ENCODE measurements at regions not wholly inside any gene's neighbourhood (a gene's known extent, or its start where the extent isn't known, plus 50 kb on each side); places are given as distances from the start of the nearest gene placed in this dataset.

DNA sequence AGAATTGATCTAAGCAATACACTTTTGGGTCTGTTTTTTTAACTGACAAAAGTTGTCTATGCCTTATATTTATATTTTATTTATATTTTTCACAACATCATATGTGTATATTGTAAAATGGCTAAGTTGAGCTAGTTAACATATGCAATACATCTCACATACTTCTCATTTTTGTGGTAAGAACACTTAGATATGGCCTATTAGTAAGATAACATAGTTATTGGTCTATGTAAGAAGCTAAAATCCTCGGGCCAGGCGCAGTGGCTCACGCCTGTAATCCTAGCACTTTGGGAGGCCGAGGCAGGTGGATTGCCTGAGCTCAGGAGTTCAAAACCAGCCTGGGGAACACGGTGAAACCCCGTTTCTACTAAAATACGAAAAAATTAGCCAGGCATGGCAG is 275.6 kb upstream of the ID2 start:
- no peak for DNase-seq (ENCODE audit: low spot score)

DNA sequence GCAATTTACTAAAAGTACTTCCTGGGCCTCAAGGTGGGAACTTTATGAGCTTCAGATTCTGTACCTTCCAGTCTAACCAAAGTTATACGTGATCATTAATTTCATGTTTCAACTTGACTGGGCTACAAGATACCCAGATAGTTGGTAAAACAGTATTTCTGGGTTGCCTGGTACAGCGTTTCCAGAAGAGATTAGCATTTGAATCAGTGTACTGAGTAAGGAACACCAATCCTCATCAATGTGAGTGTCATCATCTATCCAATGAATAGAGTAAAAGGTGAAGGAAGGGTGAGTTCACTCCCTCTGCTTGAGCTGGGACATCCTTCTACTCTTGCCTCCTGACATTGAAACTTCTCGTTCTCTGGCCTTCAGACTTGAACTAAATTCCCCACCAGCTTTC is 274.5 kb upstream of the ID2 start:
- no peak for DNase-seq (ENCODE audit: low spot score)

DNA sequence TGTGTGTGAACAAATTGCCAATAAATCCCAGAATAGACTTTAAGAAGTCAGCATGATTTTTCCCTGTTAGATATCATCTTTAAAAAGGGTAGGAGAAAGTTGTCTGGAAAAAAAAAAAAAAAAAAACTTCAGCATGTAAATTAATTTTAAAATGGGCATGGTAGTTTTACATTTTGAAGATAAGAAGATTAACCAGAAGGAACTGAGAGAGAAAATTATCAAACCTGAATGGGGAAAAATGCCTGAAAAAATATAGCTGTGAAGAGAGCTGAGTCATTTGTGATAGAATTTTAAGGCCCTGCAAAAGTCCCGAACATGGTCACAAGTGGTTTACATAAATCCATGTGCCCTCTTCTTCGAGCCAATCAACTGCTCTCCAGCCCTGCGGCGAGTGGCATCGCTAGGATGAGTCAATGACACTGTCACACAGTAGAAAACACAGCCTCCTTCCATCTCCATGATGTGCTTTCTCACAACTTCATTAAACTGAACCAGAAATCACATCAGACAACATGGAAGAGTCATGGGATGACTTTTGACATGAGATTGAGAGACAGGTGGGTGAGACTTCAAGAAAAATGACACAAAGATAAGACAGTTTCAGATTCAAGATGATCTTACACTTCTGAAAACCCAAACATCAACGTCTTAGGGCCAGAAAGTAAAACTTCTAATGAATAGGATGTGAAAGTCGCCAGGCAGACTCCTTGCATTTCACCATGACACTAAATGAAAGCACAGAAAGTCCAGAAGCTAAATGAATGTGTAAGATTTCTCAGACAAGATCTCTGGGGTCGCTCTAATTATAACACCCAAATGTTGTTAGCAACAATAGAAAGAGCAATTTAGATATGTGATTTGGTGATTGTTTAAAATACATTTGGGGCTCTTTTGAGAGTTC is 273.0 kb upstream of the ID2 start:
- DNase-seq (ENCODE audit: low spot score): no peak

DNA sequence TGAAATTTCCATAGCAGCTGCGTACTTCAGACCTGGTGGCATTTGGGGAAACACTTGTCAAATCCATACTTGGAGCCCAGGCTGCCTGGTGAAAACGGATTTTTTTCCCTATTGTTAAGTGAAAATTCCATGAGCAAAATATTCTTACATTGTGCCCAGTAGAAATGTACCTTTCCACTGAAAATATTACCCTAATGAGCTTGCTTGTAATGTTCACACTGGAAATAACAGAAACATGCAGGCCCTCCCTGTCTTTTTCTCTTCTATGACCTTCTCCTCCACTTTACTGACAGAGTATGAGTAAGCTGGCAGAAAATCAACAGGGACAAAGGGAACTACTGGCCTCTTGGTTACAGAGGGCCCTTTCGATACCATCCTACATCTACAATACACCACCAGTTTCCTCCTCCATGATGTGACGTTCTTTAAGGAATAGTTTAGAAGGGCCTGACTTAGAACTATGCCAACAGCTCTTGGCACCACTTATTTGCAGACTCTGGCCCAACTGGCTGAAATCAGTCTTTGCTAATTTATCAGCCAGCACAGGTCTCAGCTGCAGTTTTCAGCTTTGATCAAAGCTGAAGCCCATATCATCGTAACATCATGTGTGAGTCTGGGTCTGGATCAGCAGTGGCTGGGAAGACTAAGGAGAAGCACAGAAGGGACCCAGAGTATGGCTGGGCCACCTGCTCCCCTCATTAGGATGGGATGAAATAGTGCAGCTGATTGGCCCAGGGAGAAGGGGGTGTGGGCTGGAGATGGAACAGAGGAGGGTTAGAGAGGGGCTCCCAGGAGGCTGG is 272.2 kb upstream of the ID2 start:
- DNase-seq (ENCODE audit: low spot score): no peak

DNA sequence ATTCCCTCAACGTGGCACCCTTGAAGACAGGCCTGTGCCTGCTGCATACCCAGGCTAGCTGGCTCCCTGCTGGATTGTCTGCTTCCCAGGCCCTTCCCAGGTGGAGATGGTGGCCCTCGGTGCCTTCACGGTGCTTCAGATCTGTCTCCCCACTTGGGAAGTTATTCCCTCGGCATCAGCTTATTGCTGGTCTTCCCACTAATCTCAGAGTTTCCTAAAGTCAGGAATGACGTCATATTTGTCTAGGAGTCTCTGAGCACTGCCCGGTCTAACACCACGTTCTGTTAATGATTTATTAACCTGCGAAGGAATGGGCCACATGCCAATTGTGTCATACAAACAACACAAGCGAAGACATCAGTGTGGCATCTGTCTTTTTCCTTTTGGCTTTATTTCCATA is 269.8 kb upstream of the ID2 start:
- DNase-seq (ENCODE audit: low spot score): peak; percentile 68

DNA sequence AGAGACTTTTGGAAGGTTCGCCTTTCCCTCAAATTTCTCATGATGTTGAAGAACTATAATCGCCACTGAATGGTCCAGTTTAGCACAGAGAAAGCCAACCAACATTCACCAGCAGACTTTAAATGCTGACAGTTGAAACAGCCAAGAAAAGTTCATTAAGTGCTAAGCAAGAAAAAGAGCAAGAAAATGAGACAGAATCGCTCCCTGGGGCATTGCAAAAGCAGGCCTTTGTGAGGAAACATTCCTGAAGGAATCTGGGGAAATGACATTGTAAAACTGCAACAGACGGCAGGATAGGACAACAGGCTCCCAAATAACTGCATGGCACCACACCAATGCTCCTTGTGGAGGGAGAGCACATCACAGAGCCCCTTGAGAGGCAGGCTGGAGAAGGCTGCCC is 269.3 kb upstream of the ID2 start:
- DNase-seq (ENCODE audit: low spot score): no peak

DNA sequence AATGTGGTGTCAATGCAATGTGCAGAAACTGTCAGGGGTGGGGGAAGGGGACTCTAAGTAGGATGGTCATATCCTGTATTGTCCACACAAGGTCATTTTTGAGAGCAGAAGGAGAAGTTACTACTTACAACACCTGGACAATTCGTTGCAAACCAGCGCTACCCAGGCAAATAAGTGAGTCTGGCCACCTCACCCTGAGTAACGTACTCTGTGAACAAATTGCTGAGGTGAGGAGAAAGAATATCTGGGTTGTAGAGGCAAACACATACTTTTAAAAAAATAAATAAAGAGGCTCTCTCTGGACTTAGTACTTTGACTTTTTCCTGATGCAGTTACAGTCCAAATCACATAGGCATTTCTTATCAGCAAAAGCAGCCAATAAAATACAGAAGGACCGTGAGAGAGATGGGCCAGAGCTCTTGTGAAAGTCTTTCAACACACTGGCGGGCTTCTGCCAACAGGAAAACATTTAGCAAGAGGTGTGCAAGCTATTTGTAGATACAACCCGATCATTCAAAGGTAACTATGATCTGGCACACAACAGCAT is 268.2 kb upstream of the ID2 start:
- DNase-seq (ENCODE audit: low spot score): no peak

DNA sequence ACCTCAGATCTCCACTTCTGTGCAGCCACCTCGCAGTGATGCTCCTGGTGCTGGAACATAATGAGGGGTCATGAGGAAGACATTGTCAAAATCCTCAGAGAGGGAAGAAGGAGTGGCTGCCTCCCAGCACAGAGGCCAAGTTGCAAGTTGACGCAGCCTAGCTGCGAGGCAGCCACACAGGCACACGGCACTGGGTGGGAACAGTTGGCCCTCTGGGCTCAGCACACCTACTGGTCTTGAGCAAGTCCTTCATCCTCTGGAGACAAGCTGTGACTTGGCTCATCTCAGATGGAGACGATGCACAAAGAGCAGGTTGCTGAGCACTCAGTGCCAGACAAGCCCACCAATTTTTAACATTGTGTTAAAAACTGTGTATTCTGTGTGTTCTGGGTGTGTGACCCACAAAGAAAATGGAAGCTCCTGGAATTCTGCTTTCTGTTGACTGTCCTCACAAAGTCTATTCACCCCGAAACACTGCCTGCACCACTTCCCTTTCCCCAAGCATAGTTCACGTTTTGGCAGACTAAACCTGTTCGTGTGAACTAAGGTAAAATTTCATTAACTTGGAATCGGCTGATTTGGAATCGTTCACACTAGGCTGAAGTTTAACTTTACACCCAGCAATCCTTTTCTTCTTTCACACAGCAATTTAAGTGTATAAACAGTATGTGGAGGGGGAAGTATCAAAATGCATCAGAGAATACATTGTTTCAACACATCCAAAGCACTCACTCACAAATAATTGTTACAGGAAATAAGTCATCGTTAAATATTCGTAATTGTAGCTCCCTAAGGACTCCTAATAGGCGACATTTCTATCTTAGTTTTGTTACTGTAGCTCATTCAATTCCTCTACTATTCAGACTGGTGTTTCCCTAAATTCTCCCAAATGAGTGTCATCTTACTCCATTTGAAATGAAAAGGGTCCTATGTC is 266.6 kb upstream of the ID2 start:
- DNase-seq (ENCODE audit: low spot score): no peak

DNA sequence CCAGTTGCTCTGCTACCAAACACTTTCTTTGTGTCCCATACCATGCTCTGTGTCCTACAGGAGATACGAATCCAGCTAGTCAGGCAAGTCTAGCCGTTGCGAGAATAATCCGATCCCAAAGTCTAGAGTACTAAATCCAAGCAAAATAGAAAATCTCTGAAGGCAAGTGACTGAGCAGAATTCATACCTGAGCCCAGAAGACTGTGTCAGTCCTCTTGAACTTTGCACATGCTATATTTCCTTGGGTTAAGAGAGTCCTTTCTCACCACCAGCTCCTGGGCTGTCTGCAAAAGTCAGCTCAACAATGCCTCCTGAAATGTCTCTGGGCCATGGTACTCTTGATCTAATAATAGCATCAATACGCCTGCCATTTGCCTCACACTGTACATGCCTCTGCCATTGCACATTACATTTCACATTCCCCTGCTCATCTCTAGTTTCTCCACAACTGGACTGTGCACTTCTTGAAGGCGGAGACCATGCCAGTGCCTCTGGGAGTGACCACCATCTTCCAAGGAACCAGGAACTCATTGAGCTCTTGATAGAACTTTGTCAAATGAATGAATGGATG is 265.8 kb upstream of the ID2 start:
- no peak for DNase-seq (ENCODE audit: low spot score)

DNA sequence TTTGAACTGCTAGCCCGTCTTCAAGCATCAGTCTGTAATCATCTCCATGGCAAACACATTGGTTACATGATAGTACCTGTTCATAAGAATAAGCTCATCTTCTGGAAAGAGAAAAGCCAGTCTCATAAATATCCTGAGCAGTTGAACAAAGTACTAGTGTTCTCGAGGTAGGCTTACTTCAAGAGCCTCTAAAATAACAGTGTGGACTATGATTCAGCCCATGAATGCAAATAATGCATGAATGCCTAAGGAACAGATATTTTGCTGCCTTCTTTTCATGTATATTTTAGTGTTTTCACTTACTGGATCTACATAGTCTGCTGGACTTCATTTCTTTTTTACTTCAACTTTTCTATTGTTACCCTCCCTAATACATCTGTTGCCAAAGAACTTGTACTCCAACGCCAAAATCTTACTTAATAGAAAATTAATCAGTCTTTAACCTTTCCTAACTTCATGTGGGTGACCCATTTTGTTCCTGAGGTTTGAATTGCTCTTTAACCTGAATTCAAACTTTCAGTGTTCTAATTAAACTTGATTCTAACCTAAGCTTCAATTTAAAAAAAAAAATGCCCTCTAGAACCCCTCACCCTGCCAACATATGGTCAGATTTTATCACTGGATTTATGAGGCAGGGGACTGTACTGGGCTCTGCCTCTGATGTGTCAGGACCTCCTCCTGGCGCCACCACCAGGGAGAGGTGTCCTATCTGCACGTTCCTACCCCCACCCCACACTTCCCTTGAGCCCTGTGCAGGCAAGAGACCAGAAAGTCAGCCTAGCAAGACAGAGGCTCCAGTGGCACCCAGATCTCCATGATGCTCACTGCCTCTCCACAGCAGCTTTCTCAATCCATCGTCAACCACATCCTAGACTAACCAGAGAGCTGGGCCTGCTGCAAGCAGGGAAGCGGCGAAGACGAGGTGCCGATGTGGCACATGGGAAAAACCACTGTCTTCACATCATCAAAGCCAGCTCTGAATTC is 264.7 kb upstream of the ID2 start:
- DNase-seq (ENCODE audit: low spot score): no peak

DNA sequence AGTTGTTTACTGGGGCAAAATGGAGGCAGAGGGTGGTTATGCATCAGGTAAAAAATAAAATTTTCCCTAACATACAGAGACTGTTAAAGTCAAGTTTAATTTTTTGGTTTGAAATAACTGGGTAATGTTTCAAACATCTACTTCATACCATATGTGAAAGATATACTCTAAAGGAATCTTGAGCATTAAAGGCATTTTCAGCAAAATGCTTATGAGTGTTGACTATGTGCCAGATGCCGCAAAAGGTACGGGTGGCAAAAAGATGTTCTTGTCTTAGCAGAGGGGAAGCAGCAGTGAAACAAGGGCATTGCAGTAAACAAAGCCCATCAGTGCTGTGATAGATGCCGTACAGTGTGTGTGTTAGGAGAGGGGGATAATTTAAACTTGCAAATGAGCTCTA is 263.1 kb upstream of the ID2 start:
- no peak for DNase-seq (ENCODE audit: low spot score)

DNA sequence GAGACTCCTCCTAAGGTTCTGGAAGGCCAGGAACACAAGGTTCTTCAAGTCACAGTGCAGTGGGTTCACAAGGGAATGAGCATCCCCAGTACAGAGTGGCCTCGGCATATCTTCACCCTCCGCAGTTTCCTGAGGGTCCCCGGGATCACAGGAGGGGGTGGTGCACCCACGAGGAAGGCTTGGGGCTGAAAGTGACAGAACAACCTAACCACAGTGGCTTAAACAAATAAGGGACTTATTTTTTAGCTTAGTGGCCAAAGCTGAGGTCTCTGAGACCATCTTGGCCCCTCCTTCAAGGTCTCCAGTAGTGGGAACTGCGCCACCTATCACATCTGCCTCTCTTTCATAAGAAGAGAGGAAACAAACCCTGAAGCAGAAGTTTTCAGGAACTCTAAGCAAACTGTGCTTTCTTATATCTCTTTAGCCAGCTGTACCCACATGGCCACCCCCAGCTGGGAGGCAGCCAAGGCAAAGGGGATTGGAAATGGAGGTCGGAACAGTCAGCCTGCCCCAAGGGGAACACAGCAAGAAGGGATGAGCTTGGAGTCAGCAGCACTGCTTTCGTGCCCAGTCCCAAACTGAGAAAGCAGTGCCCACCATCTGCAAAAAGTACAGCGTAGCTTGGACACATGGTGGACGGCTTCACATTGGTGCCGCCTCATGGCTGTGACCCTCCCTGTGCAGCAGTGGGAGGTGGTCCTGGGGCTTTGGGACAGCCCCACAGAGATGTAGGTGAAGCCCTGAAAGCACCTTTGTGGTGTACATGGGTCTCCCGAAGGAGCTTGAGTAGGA is 260.0 kb upstream of the ID2 start:
- no peak for DNase-seq (ENCODE audit: low spot score)

DNA sequence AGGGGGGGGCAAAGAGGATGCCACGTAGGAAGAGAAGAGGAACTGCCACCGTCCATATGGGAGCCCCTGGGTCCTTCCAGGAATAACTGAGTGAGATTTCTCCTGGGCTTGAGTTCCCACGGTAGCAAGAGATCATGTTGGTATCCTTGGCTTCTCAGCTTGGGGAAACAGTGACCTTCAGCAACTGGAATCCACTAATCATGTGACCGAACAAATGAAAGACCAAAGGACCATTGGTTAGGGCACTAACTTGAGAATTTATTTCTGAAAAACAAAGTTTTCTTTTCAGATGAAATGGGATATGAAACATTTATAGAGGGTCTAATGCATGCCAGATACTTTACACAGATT is 259.4 kb upstream of the ID2 start:
- DNase-seq (ENCODE audit: low spot score): no peak

DNA sequence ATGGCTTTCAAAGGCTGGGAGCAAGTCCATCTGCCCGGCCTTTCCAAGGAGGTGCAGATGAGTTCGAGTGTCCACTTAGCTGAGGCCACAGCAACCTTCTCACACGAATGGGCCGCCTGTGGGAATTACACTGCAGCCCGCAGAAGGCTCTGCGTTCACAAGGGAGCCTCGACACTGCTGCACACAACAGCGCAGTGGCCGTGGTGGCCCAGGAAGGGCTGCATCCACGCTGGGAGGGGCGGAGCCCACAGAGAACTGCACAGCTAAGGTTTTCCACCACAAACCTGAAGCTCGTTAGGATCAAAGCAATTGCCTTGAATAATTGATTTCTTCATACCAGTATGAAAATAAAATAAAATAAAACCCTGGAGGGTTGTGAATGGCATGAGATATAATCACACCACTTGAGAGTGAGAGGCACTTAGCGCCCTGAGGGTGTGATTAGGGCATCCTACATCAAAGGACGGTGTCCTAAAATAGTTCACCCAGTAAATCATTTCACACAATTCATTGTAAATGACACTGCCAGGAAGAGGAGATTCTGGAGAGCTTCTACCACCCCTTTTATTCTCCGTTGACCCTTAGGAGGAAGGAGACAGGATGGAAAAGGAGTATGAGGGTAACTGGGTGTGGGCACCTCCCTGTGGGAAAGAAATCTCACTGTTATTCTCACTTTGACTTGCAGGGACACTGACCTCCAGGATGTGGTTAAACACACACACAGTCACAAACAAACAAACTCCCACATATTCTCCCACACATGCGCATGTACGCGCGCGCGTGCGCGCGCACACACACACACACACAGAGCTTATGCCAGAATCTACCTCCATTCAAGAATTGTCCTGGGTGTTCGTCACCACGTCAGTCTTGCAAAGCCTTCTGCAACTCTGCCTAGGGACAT is 256.6 kb upstream of the ID2 start:
- DNase-seq (ENCODE audit: low spot score): peak; percentile 84

DNA sequence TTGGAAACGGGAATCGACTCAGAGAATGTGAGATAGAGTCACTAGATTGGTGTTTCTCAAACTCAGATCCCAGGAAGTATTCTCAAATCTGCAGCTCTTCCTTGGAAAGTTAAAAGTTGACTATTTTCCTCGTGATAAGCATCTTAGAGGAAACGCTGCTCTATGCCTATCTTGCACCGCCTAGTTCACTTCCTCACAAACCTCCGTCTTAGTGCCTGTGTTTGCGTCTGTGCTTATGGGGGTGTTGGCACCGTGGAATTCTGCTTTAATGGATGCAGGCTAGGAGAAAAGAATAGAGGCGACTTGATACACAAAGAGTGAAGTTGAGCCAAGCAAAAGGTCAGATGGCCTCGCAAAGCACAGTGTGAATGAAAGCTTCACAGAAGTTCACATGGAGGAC is 255.3 kb upstream of the ID2 start:
- DNase-seq (ENCODE audit: low spot score): no peak

DNA sequence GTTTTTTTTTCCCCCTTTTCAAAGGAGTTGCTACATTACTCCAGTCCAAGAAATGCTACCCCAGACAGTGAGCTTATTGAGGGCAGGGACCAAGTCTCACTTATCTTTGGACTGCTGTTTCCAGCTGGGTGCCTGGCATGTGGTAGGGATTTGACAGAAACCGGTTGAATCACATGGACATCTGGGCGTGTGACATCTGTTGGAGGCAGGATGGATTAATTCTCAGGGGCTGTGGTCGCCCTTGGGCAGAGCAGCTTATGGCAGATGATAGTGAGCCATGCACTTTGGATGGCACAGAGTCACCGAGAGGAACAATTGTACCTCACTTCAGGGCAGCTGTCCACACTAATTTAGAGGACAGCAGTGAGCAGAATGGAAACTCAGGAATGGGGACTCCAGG is 254.6 kb upstream of the ID2 start:
- DNase-seq (ENCODE audit: low spot score): peak; percentile 20

DNA sequence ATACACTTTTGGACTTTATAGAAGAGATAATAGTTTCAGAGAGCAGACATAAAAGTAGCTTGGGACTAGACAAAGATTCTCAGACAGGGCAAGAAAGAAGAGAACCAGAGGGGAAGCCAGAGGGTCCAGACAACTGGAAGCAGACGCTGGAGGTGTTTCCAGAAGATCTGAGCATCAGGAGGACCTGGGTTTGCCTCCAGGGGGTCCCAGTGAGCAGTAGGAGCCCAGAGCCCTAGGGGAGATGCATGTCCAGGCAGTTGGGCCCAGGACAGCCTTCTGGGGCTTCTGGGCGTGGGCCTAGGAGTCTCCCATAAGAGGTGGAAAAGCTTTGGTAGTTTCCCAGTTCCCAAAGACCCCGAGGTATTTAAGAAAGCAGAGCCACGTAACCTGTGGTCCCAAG is 251.2 kb upstream of the ID2 start:
- no peak for DNase-seq (ENCODE audit: low spot score)

DNA sequence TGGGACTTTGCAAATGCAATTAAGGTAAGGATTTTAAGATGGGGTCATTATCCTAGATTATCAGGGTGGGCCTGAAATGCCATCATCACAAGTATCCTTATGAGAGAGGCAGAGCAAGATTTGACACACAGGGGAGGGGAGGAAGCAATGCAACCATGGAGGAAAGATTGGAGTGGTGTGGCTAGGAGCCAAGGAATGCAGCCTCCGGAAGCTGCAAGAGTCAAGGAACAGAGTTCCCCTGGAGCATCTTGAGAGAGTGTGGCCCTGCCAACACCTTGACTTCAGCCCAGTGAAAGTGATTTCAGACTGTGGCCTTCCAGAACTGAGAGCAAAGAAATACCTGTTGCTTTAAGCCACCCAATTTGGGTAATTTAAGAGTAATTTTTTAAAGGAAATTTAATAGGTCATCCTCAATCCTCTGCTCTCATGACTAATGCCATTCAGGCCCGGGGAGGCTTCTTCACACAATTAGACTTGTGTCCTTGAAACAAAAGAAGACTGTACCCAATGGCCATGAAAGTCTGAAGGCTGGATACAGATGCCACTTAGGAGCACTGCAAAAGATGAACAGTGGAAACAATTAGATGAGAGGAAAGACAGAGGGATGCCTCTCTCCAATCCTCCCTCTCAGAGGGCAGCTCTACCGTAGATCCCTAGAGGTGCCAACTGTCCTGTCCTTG is 250.3 kb upstream of the ID2 start:
- no peak for DNase-seq (ENCODE audit: low spot score)
